HCEC 1CT (cell line): ENCODE measurements at regions not wholly inside any gene's neighbourhood (a gene's known extent, or its start where the extent isn't known, plus 50 kb on each side); places are given as distances from the start of the nearest gene placed in this dataset.
A peak's percentile ranks its signal among the peaks of the same experiment; 100 is the strongest.
"Not testable (repeated sequence)": the region's sequence is repeated elsewhere in the genome, so short reads cannot be mapped to it uniquely, and the experiment has no call there.

Source experiments
- DNase-seq: peaks from one replicate; pipeline ENCODE4 v3.0.0-alpha.2; 2017

DNA sequence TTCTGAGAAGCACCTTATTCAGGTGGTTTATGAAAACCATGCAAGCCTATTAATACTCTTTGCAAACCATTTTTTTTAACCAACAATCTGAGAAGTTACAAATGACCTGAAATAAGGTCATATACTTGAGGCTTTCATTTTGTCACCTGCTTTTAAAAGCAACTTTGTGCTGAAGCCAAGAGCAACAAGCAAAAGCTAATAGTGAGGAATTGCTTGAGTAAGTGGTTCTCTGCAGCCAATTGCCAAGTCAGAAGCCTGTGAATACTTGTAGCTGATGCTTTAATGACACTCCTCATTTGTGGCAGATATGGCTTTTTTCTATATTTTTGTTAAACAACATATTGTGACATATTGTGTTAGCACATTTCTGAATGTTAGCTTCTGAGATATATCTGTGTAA lies 126.7 kb upstream of the ZNF608 start:
- DNase-seq, result no peak

DNA sequence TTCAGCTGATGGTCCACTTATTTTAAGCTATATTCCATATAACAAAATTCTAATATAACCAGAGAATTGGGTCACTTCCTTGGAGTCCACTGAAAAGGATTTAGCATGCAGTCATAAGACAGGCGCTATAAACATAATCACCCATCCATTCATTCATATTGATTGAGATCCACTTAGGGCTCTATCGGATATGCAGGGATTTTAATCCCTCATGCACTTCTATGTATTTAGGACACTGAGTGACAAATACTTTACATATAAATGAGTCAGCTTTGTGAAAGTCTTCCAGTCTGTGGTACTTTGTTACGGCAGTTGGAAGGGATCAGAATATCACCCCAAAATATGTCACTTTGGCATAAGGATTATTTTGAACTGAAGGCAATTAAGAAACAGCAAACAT lies 127.3 kb upstream of the ZNF608 start:
- no peak for DNase-seq

DNA sequence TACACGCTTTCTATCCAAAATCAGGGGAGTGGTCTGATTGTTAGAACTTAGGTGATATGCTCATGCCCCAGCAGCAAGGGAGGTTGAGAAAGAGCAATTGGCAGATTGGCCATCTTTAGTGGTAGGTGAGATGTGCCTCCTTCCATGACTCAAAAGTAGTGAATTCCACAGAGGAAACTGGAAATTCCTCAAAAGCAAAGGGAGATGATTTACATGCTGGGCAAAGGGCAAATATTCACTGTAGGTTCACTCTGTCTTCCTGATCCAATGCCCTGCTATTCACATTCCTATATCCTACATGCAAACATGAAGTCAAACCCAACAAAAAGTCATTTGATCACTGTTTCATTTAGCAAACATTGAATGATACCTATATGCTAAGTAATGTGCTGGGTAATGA lies 130.1 kb upstream of the ZNF608 start:
- no peak for DNase-seq

DNA sequence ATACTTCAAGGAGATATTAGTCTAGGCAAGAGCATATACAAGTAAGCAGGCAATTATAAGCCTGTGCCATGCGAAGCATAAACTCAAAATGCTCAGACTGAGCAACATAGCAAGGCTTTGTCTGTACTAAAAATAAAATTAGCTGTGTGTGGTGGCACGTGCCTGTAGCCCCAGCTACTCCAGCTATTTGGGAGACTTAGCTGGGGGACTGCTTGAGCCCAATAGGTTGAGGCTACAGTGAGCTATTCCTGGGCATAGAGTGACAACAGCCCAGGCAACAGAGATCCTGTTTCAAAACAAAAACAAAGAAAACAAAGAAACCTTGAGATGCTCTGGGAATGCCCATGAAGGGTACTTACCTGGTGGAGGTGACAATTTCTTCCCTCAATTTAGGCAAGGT lies 130.5 kb upstream of the ZNF608 start:
- DNase-seq, result no peak

DNA sequence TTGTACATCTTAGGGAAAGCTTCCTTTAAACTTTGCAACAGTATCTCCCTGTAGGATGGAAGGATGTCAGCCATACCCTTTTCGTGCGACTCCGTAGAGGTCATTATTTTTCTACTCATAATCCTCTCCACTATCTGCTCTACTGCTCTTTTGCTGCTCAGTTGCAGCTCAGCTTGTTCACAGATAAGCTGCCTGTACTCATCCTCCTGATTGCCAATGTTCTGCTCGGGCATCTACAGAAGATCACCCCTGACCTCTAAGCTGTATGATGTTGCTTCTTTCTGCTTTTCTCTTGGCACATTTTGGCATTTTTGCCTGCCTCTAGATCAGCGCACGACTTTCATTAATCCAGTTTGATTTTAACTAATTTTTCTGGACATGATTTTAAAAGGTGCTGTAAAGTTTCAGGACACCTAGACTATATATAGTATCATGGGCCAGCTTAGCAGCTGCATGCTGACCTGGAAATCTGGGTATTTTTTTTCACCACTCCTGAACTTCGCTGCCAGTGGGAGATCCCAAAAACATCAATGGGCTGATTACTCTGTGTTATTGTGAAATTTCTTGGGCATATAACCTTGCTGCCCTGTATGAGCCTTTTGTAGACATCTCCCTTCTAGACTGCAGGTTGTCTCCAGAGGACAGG lies 131.2 kb upstream of the ZNF608 start:
- DNase-seq, result no peak

DNA sequence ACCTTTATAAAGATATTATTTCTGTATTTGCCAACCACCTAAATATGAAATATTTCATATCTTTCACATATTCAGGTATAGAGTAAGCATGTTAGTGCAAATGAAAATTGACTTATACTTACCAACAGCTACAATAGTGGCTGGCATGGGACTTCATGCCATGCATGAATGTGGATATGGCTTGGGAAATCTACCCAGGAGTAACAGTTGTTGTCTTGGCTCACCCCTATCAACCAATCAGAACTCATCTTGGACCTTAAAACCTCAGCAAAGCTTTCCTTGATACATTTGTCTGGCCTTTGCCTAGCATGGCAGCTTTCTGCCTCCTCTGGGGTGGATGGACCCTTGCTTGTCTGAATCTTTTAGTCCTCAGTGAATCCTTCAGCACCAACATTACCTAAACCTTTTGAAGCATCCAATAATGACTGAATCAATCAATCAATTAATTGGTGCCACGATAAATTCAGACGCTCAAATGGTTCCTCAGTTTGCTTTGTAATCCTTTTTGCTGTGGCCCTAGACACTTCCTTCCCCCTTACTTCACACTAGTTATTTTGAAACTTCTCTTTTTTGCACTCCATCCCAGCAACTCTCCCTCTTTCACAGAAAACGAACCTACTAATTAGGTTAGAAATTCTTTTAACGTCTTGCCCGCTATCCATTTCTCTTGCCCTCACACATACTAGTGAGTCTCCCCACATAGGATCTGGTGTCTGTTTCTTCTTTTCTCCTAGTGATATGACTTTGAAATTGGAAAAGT lies 132.3 kb upstream of the ZNF608 start:
- no peak for DNase-seq

DNA sequence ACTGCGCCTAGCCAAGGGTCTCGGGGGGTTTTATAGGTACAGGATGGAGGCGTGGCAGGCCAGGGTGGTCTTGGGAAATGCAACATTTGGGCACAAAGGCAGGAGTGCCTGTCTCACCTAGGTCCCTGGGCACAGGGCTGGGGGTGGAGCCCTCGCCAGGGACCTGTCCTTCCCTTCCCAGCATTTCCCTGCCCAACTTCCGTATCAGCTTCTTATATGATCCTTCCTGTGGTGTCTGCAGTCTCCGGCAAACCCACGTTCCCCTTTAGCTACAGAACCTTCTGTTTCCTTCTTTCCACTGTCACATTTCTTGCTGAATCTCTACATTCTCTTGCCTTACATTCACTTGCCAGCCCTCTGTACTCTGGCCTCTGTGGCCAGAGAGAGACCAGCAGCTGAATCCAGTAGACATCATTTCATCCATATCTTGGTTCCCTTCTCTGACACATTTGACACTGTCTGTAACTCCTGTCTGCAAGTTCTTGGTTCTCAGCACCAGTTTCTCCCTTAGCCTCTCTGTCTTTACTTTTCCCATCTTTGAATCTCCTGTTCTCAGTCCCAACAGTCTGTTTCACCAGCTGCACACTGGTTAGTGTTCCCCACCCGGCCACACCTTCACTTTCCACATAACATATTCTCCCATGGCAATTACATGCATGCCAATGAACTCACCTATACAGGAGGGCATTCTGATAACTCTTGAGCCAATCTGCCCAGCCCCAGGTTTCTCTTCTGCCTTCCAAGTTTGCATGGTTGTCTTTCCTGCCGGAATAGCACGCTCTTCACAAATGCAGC lies 134.7 kb upstream of the ZNF608 start:
- DNase-seq, result no peak

DNA sequence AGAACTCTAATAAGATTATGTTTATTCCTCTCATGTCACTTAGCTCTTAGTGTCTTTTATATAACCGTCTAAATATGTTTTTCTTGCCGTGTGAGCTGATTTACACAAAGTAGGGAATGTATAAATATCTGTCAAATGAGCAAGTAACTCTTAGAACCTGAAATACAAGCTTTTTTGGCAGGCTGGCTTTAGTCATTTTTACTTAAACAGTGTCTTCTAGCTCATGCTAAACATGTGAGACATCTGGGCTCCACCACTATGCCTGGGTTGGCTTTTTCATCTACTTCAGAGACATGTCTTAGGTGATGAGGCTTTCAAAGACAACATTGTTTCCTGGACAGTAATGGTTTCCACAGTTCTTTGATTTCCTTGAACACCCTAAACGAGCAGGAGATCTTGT lies 137.2 kb upstream of the ZNF608 start:
- DNase-seq, result no peak

DNA sequence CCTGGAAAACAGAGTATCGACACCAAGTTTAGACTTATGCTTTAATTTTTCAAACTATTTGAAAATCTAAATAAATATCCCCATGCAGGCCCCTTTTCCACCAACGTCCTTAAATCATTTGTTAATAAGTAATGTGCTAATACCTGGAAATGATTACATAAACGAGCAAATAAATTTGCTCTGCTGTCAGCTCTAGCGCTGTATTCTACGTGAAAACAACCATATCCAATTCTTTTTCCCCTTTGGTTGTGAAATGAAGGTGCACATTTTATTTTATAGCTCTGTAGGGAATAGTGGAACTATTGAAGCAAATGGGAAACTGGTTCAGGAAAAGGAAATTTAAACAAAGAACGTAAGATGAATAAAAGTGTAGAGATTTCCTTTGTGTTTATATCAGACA lies 137.7 kb upstream of the ZNF608 start:
- no peak for DNase-seq

DNA sequence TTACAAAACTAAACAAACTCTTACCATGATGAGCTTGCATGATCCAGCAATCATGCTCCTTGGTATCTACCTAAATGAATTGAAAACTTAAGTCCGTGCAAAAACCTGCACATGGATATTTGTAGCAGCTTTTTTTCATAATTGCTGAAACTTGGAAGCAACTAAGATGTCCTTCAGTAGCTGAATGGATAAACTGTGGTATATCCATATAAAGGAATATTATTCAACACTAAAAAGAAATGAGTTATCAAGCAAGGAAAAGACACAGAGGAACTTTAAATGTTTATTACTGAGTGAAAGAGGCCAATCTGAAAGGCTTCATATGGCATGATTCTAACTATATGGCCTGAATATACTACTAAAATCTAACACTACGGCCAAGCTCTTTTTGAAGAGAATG lies 139.1 kb upstream of the ZNF608 start:
- DNase-seq, result no peak

DNA sequence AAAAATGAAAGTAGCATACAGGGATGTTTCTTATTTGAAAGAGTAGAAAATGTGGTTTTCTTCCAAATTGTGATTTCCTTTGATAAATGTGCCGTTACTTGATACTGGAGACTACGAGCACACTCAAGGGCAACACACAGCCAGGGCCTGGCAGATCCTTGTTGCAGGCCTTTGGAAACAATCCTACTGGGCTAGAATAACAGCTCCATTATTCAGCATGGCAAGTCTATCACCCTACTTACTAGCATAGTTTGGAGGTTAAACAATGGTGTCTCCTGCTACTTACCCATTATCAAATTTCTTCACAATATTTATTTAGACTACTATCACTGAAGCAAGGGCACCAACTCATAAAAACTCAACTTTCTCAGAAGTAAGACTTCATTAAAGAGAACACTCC lies 140.8 kb upstream of the ZNF608 start:
- no peak for DNase-seq

DNA sequence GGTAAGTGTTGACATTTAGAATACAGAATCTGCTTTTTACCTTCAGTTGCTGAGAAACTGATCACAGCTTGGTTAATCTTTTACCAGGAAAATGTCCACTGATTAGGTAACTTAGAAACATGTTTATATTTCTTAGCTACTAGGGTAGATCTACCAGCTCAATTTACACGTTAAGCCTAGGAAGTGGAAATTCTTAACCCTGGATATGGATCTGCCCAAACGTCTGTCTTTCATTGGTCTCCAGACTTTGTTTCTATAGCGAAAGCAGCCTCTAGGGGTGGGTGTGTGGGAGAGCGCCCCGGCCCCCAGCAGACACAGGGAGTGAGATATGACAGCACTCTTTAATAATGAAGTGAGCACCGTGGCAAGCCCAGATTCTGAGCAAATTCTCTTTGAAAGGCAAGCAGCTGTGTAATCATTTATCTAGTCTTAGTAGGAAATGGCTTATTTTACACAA lies 141.6 kb upstream of the ZNF608 start:
- no peak for DNase-seq

DNA sequence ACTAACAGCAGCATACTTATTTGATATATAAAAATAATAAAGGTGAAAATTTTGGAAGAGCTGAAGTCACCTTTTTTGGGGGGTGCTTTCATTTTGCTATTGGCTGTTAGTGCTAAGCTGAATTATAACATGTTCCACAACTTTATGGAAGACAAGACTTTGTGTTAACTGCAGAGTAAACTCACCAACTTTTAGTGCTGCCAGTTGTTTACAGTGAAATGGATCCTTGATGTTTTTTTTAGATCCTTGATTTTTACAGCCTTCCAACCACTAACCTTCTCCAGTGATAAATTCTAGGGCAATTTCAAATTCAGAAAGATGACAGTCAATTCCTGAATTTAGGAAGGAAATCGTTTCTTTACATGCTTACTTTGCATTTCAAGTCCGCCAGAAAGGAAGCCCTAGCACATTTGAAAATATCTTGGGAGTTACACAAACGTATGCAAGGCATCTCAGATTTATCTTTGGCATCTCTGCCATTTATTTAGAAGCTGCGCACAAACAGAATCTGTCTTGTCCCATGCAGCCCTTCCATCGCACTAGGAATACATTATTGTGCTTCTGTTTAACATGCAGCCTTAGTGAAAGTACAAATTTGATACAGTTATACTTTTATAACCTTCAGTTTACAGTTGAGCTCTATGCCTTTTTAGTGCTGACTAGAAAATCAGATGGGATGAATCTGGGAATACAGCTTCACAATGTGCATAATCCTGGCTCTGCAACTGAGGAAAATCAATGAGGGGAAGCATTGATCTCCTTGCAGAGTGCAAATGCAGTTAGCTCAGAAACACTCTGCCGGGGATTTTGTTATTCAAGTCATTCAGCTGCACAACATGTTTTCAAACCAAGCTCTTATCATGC lies 142.4 kb upstream of the ZNF608 start:
- DNase-seq, result no peak

DNA sequence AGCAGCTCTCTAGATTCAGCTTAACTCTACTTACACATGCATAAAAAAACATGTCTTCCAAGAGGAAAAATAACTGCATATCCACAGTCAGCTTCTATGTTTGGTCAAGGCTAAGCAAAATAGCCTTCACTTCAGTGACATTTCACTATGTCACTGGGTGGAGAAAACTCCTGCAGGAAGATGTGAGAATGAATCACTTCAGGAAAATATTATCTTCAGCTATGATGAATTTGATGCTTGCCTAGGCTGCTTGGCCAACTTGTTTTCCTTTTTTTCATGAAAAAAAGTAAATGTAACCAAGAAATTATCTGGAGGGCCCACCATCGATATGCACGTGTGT lies 143.0 kb upstream of the ZNF608 start:
- DNase-seq, result no peak

DNA sequence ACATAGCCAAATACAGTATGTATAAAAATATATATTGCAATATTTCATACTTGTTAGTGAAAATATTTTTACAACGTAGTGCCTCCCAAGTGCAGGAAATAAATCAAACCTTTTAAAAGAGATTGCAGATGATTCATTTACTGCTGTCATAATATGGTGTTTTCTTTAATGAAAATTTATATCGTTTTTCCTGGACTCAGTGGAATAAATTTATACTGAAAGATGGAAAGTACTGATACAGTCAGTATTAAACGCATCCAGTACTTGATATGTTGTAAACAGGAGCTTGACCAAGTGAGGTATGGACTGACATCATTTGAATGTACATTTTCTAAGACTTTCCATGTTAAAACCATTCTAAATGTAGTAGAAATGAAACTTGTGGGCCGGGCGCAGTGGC lies 143.4 kb upstream of the ZNF608 start:
- no peak for DNase-seq

DNA sequence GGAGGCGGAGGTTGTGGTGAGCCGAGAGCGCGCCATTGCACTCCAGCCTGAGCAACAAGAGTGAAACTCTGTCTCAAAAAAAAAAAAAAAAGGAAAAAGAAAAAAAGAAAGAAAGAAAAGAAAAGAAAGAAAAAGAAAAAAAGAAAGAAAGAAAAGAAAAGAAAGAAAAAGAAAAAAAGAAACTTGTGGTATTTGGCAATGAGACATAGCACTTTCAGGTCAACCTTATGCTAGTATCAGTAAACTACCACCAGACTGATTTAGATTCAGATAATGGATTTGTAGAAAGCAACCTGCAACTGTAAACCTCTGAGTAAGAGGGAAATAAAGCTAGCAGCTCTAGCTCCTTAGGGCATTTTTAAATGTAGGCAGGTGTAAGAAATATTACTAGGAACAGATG lies 144.0 kb upstream of the ZNF608 start:
- not testable (repeated sequence) for DNase-seq

DNA sequence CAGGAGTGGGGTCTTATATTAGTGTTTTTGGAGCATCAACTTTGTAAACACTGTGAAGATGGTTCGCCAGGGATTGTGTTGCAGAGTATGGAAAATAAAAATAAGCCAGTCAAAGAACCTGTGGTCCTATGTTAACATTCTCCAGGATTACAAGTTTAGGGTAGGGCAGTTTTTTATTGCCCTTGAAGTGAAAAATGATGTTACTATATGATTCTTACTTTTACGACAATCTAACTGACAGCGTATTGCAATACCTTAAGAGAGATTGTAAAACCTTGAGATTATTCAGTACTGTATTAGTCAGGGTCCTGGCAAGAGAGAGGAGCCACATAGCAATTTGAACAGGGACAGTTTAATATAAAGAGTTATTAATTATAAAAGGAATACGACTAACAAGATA lies 144.7 kb upstream of the ZNF608 start:
- DNase-seq, result no peak

DNA sequence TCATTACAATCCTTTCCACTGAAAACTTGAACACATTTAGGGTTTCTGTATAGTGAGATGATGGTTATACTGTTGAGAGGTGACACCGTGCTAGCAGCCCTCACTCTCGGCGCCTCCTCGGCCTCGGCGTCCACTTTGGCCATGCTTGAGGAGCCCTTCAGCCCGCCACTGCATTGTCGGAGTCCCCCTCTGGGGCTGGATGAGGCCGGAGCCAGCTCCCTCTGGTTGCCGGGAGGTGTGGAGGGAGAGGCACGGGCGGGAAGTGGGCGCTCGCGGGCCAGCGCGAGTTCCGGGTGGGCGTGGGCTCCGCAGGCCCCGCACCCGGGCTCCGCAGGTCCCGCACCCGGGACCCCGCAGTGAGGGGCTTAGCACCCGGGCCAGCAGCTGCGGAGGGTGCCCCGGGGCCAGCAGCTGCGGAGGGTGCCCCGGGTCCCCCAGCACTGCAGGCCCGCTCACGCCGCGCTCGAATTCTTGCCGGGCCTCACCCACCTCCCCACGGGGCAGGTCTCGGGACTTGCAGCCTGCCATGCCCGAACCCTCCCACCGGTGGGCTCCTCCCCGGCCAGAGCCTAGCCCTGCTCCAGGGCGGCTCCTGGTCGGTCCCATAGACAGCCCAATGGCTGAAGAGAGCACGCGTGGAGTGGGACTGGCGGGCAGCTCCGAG lies 145.9 kb upstream of the ZNF608 start:
- DNase-seq, result no peak

DNA sequence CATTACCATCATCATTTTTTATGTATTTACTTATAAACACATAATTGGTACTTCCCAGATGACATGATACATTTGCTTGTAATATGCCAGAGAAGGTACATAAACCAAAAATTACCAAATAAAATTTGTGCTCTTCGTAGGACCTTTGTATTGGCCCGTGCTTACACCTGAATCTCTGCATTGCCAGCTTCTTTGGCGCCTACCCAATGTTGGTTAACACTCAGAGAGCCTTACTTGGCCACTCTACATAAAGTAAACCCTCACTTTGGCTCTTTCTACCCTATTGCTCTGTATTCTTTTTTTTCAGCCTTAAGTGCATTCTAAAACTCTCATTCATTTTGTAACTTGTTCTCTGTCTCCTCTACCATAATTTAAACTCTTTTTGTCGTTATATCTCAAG lies 148.1 kb upstream of the ZNF608 start:
- no peak for DNase-seq

DNA sequence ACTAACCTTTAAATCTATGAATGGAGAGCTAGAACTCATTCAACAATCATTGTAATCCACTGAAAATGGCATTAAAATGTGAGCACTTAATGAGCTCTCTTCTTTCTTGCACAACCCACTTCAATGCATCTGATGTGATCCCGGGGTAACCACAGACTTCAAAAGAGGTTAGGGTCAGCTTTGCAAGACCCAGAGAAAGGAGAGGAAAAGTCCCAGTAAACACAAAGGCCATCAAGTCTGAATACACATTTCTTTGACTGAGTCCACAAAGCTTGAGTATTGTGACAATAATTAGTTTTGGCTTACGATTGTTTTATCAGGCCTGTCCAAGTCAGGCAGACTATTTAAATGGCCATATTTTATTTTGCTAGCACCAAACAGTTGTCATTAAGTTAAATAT lies 148.8 kb upstream of the ZNF608 start:
- no peak for DNase-seq

DNA sequence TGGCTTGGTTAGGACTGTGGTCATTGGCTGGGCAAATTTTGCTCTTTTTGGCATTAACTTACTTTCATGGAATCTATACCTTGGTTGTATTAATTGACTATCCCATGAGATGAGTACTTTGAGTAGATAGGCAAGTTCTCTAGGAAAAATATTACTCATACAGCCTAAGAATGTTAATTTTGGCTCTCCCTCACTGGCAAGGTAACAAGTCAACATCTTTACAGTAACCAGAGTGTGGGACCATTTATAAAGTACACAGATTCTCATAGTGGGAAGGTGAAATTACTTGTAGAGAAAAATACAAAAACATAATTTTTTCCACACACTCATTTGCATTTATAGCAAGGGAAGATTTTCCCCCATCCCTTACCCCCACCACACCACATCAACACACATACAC lies 154.6 kb upstream of the ZNF608 start:
- no peak for DNase-seq

DNA sequence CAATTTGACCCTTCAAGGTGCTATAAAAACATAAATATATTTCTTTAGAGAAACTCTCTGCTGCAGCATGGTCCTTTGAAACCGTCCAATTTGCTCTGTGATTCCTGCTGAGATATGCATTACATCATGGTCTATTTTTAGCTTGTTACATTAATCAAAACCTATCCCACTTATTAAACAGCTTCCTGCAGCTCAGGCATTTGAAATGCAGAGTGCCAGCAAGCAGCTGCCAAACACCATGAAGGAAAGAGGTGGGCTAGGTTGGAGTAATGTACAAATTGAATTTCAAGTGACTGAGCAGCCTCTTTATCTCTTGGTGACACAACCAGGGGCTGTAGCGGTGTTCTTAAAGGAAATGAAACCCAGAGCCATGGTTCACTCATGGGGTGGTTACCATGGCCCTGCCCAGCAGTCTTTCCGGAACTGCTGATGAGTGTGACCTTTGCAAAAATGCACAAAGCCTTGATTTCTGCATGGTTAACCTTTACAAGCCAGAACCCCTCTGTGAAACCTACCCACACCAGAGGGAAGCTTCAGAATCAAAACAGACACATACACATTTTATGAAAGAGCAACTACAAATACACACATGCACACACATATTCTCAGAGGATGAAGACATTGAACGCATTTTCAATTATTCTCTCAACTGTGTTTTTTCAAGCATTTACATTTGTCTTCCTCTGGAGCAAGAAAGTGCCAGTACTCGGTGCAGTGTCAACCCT lies 155.8 kb upstream of the ZNF608 start:
- peak; percentile 29 for DNase-seq
